GM23338 (cell line): ENCODE measurements at regions not wholly inside any gene's neighbourhood (a gene's known extent, or its start where the extent isn't known, plus 50 kb on each side); places are given as distances from the start of the nearest gene placed in this dataset.

Experiments used
- CREB1 ChIP-seq: fragments of 250-450 bp; sonication (Bioruptor Pico); IDR thresholded peaks from 2 replicates; pipeline ENCODE4 v1.5.0; 2020; ENCODE audit warnings: low read depth, mild to moderate bottlenecking, moderate library complexity
- EZH2 ChIP-seq: fragments of 200-600 bp; sonication (generic); IDR thresholded peaks from one replicate; pipeline ENCODE4 v1.8.0; 2017; ENCODE audit warnings: antibody characterized with exemption, mild to moderate bottlenecking, low read depth; ENCODE audit not compliant: unreplicated experiment
- EZH2phosphoT487 ChIP-seq: fragments of 200-600 bp; sonication (generic); IDR thresholded peaks from one replicate; pipeline ENCODE4 v1.8.1; 2018; ENCODE audit warnings: antibody characterized with exemption; ENCODE audit not compliant: unreplicated experiment
- POLR2AphosphoS5 ChIP-seq: IDR thresholded peaks from 2 replicates; pipeline ENCODE4 v1.6.1; 2016; ENCODE audit warnings: antibody characterized with exemption, low read depth
- ZNF114 ChIP-seq: fragments of 250-450 bp; sonication (Bioruptor Pico); IDR thresholded peaks from 2 replicates; pipeline ENCODE4 v1.5.0; 2020; ENCODE audit warnings: mild to moderate bottlenecking, moderate library complexity
- ZNF331 ChIP-seq: fragments of 250-450 bp; sonication (Bioruptor Pico); IDR thresholded peaks from 2 replicates; pipeline ENCODE4 v1.5.0; 2020; ENCODE audit warnings: low read depth, mild to moderate bottlenecking, moderate library complexity
- TF ChIP-seq, protein P1 (sequence below), 2 experiments: fragments of 200-600 bp in 1 of 2; sonication (generic) in 1 of 2; conservative IDR thresholded peaks; 2 replicates each; pipeline versions ENCODE4 v1.5.1 to v1.6.1; 2016 to 2017; ENCODE audit warnings: antibody characterized with exemption in 2 of 2, low read depth in 2 of 2, mild to moderate bottlenecking in 2 of 2, moderate library complexity in 1 of 2
- TF ChIP-seq, protein P2 (sequence below): IDR thresholded peaks from 2 replicates; pipeline ENCODE4 v1.6.1; 2016; ENCODE audit warnings: antibody characterized with exemption

DNA sequence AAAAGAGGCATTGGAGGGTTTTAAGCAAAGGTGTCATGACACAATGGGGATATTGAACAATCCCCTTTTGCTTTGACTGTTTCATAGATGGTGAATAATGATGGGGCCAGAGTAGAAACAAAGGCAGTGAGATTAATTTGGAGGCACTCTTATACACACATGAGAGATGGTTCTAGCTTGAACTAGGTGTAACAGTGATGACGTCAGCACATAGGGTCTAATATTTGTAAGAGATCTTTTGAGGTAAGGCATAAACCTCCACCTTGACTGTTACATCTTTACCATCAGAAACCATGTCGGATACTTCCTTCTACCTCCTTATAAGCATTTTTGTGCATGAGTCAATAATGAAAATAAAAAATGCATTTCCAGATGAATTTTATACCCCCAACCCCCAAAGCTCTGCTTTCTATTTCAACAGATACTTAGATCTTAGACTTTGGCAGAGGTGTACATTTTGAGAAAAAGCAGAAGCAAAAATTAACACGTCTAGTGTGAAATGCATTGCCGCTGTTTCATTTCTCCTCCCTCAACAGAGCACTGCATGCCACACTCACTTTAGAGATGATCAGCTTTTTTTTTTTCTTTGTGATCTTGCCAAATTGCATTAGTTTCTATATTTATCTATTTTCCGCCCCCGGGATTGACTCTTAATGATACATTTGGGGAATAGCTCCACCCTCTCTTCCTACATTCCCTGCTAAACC, 87.2 kb downstream of the HS3ST1 start:
- TF ChIP-seq, protein P1, sequence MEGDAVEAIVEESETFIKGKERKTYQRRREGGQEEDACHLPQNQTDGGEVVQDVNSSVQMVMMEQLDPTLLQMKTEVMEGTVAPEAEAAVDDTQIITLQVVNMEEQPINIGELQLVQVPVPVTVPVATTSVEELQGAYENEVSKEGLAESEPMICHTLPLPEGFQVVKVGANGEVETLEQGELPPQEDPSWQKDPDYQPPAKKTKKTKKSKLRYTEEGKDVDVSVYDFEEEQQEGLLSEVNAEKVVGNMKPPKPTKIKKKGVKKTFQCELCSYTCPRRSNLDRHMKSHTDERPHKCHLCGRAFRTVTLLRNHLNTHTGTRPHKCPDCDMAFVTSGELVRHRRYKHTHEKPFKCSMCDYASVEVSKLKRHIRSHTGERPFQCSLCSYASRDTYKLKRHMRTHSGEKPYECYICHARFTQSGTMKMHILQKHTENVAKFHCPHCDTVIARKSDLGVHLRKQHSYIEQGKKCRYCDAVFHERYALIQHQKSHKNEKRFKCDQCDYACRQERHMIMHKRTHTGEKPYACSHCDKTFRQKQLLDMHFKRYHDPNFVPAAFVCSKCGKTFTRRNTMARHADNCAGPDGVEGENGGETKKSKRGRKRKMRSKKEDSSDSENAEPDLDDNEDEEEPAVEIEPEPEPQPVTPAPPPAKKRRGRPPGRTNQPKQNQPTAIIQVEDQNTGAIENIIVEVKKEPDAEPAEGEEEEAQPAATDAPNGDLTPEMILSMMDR (conservative IDR thresholded peaks at IDR 0.05; ENCODE audit: low read depth in 2 of 2) = no peak
- TF ChIP-seq POLR2AphosphoS5 (no peak), ZNF114 (CRISPR knock-in tag) (no peak), EZH2 (no peak), CREB1 (CRISPR knock-in tag) (no peak), EZH2phosphoT487 (no peak), ZNF331 (CRISPR knock-in tag) (no peak)
- TF ChIP-seq, protein P2, sequence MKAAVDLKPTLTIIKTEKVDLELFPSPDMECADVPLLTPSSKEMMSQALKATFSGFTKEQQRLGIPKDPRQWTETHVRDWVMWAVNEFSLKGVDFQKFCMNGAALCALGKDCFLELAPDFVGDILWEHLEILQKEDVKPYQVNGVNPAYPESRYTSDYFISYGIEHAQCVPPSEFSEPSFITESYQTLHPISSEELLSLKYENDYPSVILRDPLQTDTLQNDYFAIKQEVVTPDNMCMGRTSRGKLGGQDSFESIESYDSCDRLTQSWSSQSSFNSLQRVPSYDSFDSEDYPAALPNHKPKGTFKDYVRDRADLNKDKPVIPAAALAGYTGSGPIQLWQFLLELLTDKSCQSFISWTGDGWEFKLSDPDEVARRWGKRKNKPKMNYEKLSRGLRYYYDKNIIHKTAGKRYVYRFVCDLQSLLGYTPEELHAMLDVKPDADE = no peak
